ENCODE measurements at regions not wholly inside any gene's neighbourhood (a gene's known extent, or its start where the extent isn't known, plus 50 kb on each side); places are given as distances from the start of the nearest gene placed in this dataset.

GRCh38 chr12:4037747-4038312 is 164.6 kb upstream of the PARP11 start:
- peak; percentile 55 to 85 (median 80) for TF ChIP-seq CTCF (IDR thresholded peaks at IDR 0.05)
- TF ChIP-seq POLR2A (IDR thresholded peaks at IDR 0.05), result no peak
- TF ChIP-seq POLR2AphosphoS5 (IDR thresholded peaks at IDR 0.05), result no peak
